Smooth muscle cell (in vitro differentiated cells): ENCODE measurements at regions not wholly inside any gene's neighbourhood (a gene's known extent, or its start where the extent isn't known, plus 50 kb on each side); places are given as distances from the start of the nearest gene placed in this dataset.

Source experiments
- DNase-seq: peaks from one replicate; lab custom pipeline; 2025; ENCODE audit not compliant: unreplicated experiment; lab: John Stamatoyannopoulos, UW
- H2AFZ ChIP-seq: fragments of 200-600 bp; sonication (generic); 2 replicates; pipeline ENCODE4 v1.6.0; 2016; ENCODE audit warnings: antibody characterized with exemption, low read depth, mild to moderate bottlenecking
- H3F3A ChIP-seq: fragments of 200-600 bp; sonication (generic); 2 replicates; pipeline ENCODE4 v1.6.0; 2017; ENCODE audit warnings: antibody characterized with exemption, low read depth
- H3K27ac ChIP-seq: fragments of 200-600 bp; sonication (generic); 2 replicates; pipeline ENCODE4 v1.5.1; 2016; ENCODE audit warnings: low read depth, mild to moderate bottlenecking
- H3K27me3 ChIP-seq: fragments of 200-600 bp; sonication (generic); 2 replicates; pipeline ENCODE4 v1.6.1; 2016; ENCODE audit warnings: low read depth, mild to moderate bottlenecking
- H3K36me3 ChIP-seq: fragments of 200-600 bp; sonication (generic); 2 replicates; pipeline ENCODE4 v1.5.1; 2016; ENCODE audit warnings: low read depth
- H3K4me1 ChIP-seq: fragments of 200-600 bp; sonication (generic); 2 replicates; pipeline ENCODE4 v1.5.1; 2016; ENCODE audit warnings: low read depth
- H3K4me2 ChIP-seq: fragments of 200-600 bp; sonication (generic); 2 replicates; pipeline ENCODE4 v1.6.0; 2016; ENCODE audit warnings: mild to moderate bottlenecking
- H3K4me3 ChIP-seq: fragments of 200-600 bp; sonication (generic); 2 replicates; pipeline ENCODE4 v1.5.1; 2016; ENCODE audit warnings: mild to moderate bottlenecking
- H3K79me2 ChIP-seq: fragments of 200-600 bp; sonication (generic); 2 replicates; pipeline ENCODE4 v1.6.0; 2016; ENCODE audit warnings: low read depth, mild to moderate bottlenecking
- H3K9ac ChIP-seq: fragments of 200-600 bp; sonication (generic); 2 replicates; pipeline ENCODE4 v1.6.0; 2016; ENCODE audit warnings: low read depth
- H3K9me3 ChIP-seq: fragments of 200-600 bp; sonication (generic); replicated peaks from 2 replicates; pipeline ENCODE4 v1.5.1; 2016; ENCODE audit warnings: low read depth
- H4K20me1 ChIP-seq: fragments of 200-600 bp; sonication (generic); 2 replicates; pipeline ENCODE4 v1.6.0; 2016; ENCODE audit warnings: low read depth
- WGBS: methylation state at CpG from one replicate; pipeline ENCODE4 v1.1.7; 2016; ENCODE audit warnings: low lambda C conversion rate; 5-methylcytosine and 5-hydroxymethylcytosine counted together
- TF ChIP-seq, protein P1 (sequence below): fragments of 200-600 bp; sonication (generic); IDR thresholded peaks from 2 replicates; pipeline ENCODE4 v1.5.1; 2017; ENCODE audit warnings: borderline replicate concordance, mild to moderate bottlenecking, antibody characterized with exemption; ENCODE audit not compliant: insufficient read depth, poor library complexity, severe bottlenecking

DNA sequence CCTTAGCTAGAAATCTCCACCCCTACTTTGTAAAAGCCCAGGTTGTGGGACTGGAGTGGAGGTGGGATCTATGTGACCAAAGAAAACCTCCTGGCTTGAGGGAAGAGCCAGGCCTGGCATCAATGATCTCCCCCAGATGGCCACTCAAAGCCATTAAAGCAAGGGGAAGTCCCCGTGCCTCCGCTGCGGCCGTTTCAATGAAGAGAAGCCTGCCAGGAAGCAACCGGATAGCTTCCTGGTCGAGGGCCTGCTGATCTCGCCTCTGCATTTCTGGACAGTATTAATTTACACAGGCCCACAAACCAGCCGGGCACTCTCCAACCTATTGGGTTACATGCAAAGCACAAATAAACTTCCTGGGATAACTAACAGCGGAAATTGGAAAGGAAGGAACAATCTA, 160.5 kb upstream of the MSX2 start:
- H3K36me3 ChIP-seq: no peaks in the 10 kb centered on the region
- H3K27me3 ChIP-seq: no peaks in the 10 kb centered on the region
- H3K9ac ChIP-seq: peak overlapping the region; percentile 22
- H3K9me3 ChIP-seq: no peaks in the 10 kb centered on the region
- TF ChIP-seq, protein P1, sequence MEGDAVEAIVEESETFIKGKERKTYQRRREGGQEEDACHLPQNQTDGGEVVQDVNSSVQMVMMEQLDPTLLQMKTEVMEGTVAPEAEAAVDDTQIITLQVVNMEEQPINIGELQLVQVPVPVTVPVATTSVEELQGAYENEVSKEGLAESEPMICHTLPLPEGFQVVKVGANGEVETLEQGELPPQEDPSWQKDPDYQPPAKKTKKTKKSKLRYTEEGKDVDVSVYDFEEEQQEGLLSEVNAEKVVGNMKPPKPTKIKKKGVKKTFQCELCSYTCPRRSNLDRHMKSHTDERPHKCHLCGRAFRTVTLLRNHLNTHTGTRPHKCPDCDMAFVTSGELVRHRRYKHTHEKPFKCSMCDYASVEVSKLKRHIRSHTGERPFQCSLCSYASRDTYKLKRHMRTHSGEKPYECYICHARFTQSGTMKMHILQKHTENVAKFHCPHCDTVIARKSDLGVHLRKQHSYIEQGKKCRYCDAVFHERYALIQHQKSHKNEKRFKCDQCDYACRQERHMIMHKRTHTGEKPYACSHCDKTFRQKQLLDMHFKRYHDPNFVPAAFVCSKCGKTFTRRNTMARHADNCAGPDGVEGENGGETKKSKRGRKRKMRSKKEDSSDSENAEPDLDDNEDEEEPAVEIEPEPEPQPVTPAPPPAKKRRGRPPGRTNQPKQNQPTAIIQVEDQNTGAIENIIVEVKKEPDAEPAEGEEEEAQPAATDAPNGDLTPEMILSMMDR: no peak
- peaks cover 21% of the 10 kb centered on the region for H3F3A ChIP-seq
- H3K27ac ChIP-seq: peak overlapping the region; percentile 65
- 30% methylated on average over 9 of the region's 9 CpGs for WGBS
- peak overlapping the region; percentile 87 for H2AFZ ChIP-seq
- H3K4me2 ChIP-seq: peak overlapping the region; percentile 51
- H3K4me3 ChIP-seq: no peak overlapping the region
- H3K4me1 ChIP-seq: peaks cover 9% of the 10 kb centered on the region
- H3K79me2 ChIP-seq: no peaks in the 10 kb centered on the region
- DNase-seq: no peak
- H4K20me1 ChIP-seq: no peaks in the 10 kb centered on the region

DNA sequence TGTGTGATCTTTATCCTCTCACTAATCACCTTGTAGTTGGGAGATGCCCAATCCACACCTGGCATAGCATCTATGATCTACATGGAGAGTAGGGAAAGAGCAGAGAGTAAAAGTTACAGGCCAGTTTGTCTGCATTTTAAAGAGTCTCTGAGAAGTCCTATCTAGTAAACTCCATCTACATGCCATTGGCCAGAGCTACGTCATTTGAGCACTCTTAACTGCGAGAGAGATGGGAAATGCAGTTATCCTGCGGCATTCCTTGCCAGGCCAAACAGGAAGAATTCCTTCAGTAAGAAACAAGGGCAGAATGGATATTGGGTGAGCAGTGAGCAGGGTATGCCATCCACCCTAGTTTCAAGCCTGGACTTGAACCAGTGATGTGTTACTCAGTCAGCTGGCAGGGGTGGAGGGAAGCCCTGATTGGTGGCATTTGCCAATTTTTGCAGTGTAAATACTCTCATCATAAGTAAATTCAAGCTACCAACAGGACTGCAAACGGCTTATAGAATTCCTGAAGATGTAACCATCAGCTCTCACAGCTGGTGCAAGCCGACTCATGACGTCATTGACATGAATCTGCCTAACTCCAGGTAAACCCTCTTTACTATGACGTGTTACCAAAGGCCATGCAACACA, 156.8 kb upstream of the MSX2 start:
- Histone ChIP-seq H3K4me1 (peaks cover 19% of the 10 kb centered on the region), H3K27ac (no peak overlapping the region), H3K27me3 (no peaks in the 10 kb centered on the region), H3K4me2 (no peak overlapping the region), H3K36me3 (no peaks in the 10 kb centered on the region), H3K9me3 (no peaks in the 10 kb centered on the region), H3K9ac (no peak overlapping the region), H3K4me3 (no peak overlapping the region), H4K20me1 (no peaks in the 10 kb centered on the region), H3K79me2 (no peaks in the 10 kb centered on the region), H2AFZ (no peak overlapping the region), H3F3A (peaks cover 17% of the 10 kb centered on the region)
- TF ChIP-seq, protein P1: no peak
- no peak for DNase-seq
- 80% methylated on average over 7 of the region's 7 CpGs for whole genome bisulfite sequencing

DNA sequence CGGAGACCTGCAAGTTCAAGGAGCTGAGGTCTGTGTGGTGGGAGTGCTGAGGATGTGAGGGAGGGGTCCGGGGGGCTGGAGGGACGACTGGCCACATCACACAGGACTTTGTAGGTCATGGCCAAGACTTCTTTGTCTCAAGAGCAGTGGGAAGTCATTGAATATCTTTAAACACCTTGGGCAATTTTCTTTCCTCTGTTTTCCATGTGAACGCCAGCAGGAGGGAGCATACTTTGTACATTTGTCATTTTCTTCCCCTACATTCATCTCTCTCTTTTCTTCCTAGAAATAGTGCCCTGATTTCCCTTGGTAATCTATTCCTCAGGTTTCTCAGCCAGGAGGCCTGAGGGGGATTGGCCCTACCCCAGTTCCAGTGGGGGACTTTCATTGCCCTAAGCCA, 153.7 kb upstream of the MSX2 start:
- Histone ChIP-seq H3K4me1 (peaks cover 22% of the 10 kb centered on the region), H4K20me1 (no peaks in the 10 kb centered on the region), H2AFZ (no peak overlapping the region), H3K36me3 (no peaks in the 10 kb centered on the region), H3K27me3 (no peaks in the 10 kb centered on the region), H3F3A (peaks cover 26% of the 10 kb centered on the region), H3K4me2 (no peak overlapping the region), H3K79me2 (no peaks in the 10 kb centered on the region), H3K9me3 (no peaks in the 10 kb centered on the region), H3K4me3 (no peak overlapping the region), H3K9ac (no peak overlapping the region), H3K27ac (no peak overlapping the region)
- DNase-seq: no peak
- 77% methylated on average over 4 of the region's 4 CpGs for WGBS
- TF ChIP-seq, protein P1: no peak
